HCT116 (cell line): ENCODE measurements at regions not wholly inside any gene's neighbourhood (a gene's known extent, or its start where the extent isn't known, plus 50 kb on each side); places are given as distances from the start of the nearest gene placed in this dataset.

Source experiments
- ATAC-seq: fragments of 200-7000 bp; cut with Tn5 transposase; 2 replicates; pipeline ENCODE4 v1.9.1; 2020; ENCODE audit warnings: mild to moderate bottlenecking, moderate library complexity
- BruUV-seq: library from RNA; stranded (reverse); fragments of 400-500 nt; replicated peaks from 2 replicates; lab custom pipeline; 2021; lab: Mats Ljungman, UMichigan
- CTCF ChIA-PET: fragments of 300-600 bp; sonication (Branson Sonifier 250); formaldehyde crosslinking; loops from one replicate; lab custom pipeline; 2021; ENCODE audit warnings: antibody characterized with exemption; lab: Charles Lee
- POLR2A ChIA-PET: fragments of 300-600, 350-600 bp; sonication (Branson Sonifier 250); formaldehyde crosslinking; loops from one replicate; lab custom pipeline; 2021; ENCODE audit warnings: antibody characterized with exemption; lab: Charles Lee
- RAD21 ChIA-PET, 2 experiments: fragments of 300-600 bp; sonication (Branson Sonifier 250); formaldehyde crosslinking; loops; one replicate each; lab custom pipeline; 2023; ENCODE audit warnings: low total read pairs in 2 of 2; ENCODE audit not compliant: uncharacterized antibody in 2 of 2, unreplicated experiment in 2 of 2, low non-redundant PET in 1 of 2; lab: Charles Lee
- DNase-seq: peaks from one replicate; pipeline ENCODE4 v3.0.0-alpha.2; 2010; ENCODE audit warnings: low read depth, low spot score
- H2AFZ ChIP-seq: fragments of 200-600 bp; shearing (Covaris generic), sonication (generic); 2 replicates; pipeline ENCODE4 v1.6.1; 2017; ENCODE audit warnings: low read depth, mixed run types, mixed read lengths, antibody characterized with exemption, low read length; ENCODE audit not compliant: poor library complexity, severe bottlenecking
- H3K27ac ChIP-seq: 2 replicates; pipeline ENCODE4 v1.5.1; 2012; ENCODE audit warnings: low read depth, low read length
- H3K27me3 ChIP-seq: fragments of 200-600 bp; sonication (generic); 2 replicates; pipeline ENCODE4 v1.6.1; 2016; ENCODE audit warnings: mixed run types, low read length, mixed read lengths; ENCODE audit not compliant: insufficient read depth
- H3K36me3 ChIP-seq, 2 experiments: fragments of 200-500 bp in 1 of 2; fragments of 200-600 bp in 1 of 2; sonication (Bioruptor generic) in 1 of 2; sonication (generic) in 1 of 2; 2 replicates each; pipeline versions ENCODE4 v1.5.1 to v1.6.1; 2014 to 2016; ENCODE audit warnings: low read length in 2 of 2, inconsistent platforms in 1 of 2, mixed read lengths in 1 of 2, mixed run types in 1 of 2; ENCODE audit not compliant: insufficient read depth in 2 of 2, control insufficient read depth in 1 of 2
- H3K4me1 ChIP-seq, 2 experiments: fragments of 200-600 bp in 1 of 2; sonication (generic) in 1 of 2; 2 replicates each; pipeline versions ENCODE4 v1.5.1 to v1.6.1; 2012 to 2017; ENCODE audit warnings: low read length in 2 of 2, inconsistent platforms in 1 of 2, mild to moderate bottlenecking in 1 of 2, mixed read lengths in 1 of 2, mixed run types in 1 of 2, moderate library complexity in 1 of 2; ENCODE audit not compliant: insufficient read depth in 2 of 2, control insufficient read depth in 1 of 2
- H3K4me2 ChIP-seq: fragments of 200-600 bp; sonication (generic); 2 replicates; pipeline ENCODE4 v1.6.1; 2017; ENCODE audit warnings: mixed run types, low read length, mixed read lengths
- H3K4me3 ChIP-seq, 2 experiments: fragments of 200-600 bp in 1 of 2; sonication (generic) in 1 of 2; replicated peaks in 1 of 2; 2 replicates each; pipeline ENCODE4 v1.5.1; 2011 to 2016; ENCODE audit warnings: low read length in 2 of 2, control low read depth in 1 of 2, low read depth in 1 of 2, mild to moderate bottlenecking in 1 of 2, mixed read lengths in 1 of 2, mixed run types in 1 of 2
- H3K79me2 ChIP-seq: fragments of 200-600 bp; sonication (generic); 2 replicates; pipeline ENCODE4 v1.6.1; 2017; ENCODE audit warnings: mild to moderate bottlenecking, mixed run types, low read length, moderate library complexity, mixed read lengths; ENCODE audit not compliant: insufficient read depth
- H3K9ac ChIP-seq: fragments of 200-600 bp; sonication (generic); 2 replicates; pipeline ENCODE4 v1.6.1; 2016; ENCODE audit warnings: low read length, mixed read lengths
- H3K9me2 ChIP-seq: fragments of 200-600 bp; sonication (generic), shearing (Covaris generic); 2 replicates; pipeline ENCODE4 v1.6.1; 2017; ENCODE audit warnings: mixed run types, mild to moderate bottlenecking, moderate library complexity; ENCODE audit not compliant: insufficient read depth
- H3K9me3 ChIP-seq, 2 experiments: fragments of 200-500 bp in 1 of 2; fragments of 200-600 bp in 1 of 2; sonication (Bioruptor generic) in 1 of 2; sonication (generic) in 1 of 2; 2 replicates each; pipeline ENCODE4 v1.6.1; 2014 to 2017; ENCODE audit warnings: low read length in 2 of 2, mixed read lengths in 2 of 2, inconsistent platforms in 1 of 2, low read depth in 1 of 2, mild to moderate bottlenecking in 1 of 2, mixed run types in 1 of 2, moderate library complexity in 1 of 2; ENCODE audit not compliant: control insufficient read depth in 1 of 2, insufficient read depth in 1 of 2
- H4K20me1 ChIP-seq: fragments of 200-600 bp; sonication (generic), shearing (Covaris generic); 2 replicates; pipeline ENCODE4 v1.6.1; 2017; ENCODE audit warnings: mixed run types, mild to moderate bottlenecking, moderate library complexity; ENCODE audit not compliant: insufficient read depth
- CBX3 ChIP-seq: IDR thresholded peaks from 2 replicates; pipeline ENCODE4 v1.6.1; 2012; ENCODE audit warnings: low read depth
- CEBPB ChIP-seq: IDR thresholded peaks from 2 replicates; pipeline ENCODE4 v1.6.1; 2012; ENCODE audit warnings: low read depth
- EGR1 ChIP-seq: IDR thresholded peaks from 2 replicates; pipeline ENCODE4 v1.6.1; 2012; ENCODE audit warnings: low read depth
- ELF1 ChIP-seq: IDR thresholded peaks from 2 replicates; pipeline ENCODE4 v1.6.1; 2012; ENCODE audit warnings: low read depth, borderline replicate concordance
- EZH2 ChIP-seq: fragments of 200-600 bp; sonication (generic); IDR thresholded peaks from 2 replicates; pipeline ENCODE4 v1.6.1; 2017; ENCODE audit warnings: antibody characterized with exemption, mixed run types
- EZH2phosphoT487 ChIP-seq: fragments of 200-600 bp; IDR thresholded peaks from 2 replicates; pipeline ENCODE4 v1.6.1; 2018; ENCODE audit warnings: antibody characterized with exemption, borderline replicate concordance
- FOSL1 ChIP-seq: IDR thresholded peaks from 2 replicates; pipeline ENCODE4 v1.6.1; 2012; ENCODE audit warnings: low read depth
- POLR2A ChIP-seq: IDR thresholded peaks from 2 replicates; pipeline ENCODE4 v1.7.0; 2011; ENCODE audit warnings: borderline replicate concordance; ENCODE audit not compliant: insufficient read depth, insufficient read length; ENCODE audit errors: extremely low read depth
- POLR2AphosphoS5 ChIP-seq: IDR thresholded peaks from 2 replicates; pipeline ENCODE4 v1.6.1; 2011; ENCODE audit warnings: mild to moderate bottlenecking, low read depth, low read length, moderate library complexity
- RAD21 ChIP-seq: IDR thresholded peaks from 2 replicates; pipeline ENCODE4 v1.6.1; 2012; ENCODE audit warnings: low read depth, mild to moderate bottlenecking
- SP1 ChIP-seq: IDR thresholded peaks from 2 replicates; pipeline ENCODE4 v1.6.1; 2012; ENCODE audit warnings: low read depth
- SRF ChIP-seq: IDR thresholded peaks from 2 replicates; pipeline ENCODE4 v1.6.1; 2012; ENCODE audit warnings: low read depth
- YY1 ChIP-seq: IDR thresholded peaks from 2 replicates; pipeline ENCODE4 v1.6.1; 2011; ENCODE audit warnings: low read length, low read depth, moderate library complexity, mild to moderate bottlenecking; ENCODE audit not compliant: insufficient replicate concordance; ENCODE audit errors: extremely low read depth
- ZBTB33 ChIP-seq: IDR thresholded peaks from 2 replicates; pipeline ENCODE4 v1.6.1; 2011; ENCODE audit warnings: mild to moderate bottlenecking, low read length, moderate library complexity; ENCODE audit not compliant: insufficient replicate concordance; ENCODE audit errors: extremely low read depth
- ZFX ChIP-seq: fragments of 450-650 bp; IDR thresholded peaks from 2 replicates; pipeline ENCODE4 v1.6.1; 2017
- intact Hi-C: fragments of 100-400 bp; cut with micrococcal nuclease; formaldehyde crosslinking; loops from 2 replicates; pipeline ENCODE4 v1.10.0; 2022

GRCh38 chr19:28614634-28615545, 598.1 kb downstream of the UQCRFS1 start:
- H3K27me3 ChIP-seq = no peaks in the 10 kb centered on the region
- RAD21 ChIA-PET = no interaction called here

GRCh38 chr19:28612275-28612769, 600.6 kb downstream of the UQCRFS1 start:
- CTCF ChIA-PET = no interaction called here

More at GRCh38 chr19:28614634-28615545, 598.1 kb downstream of the UQCRFS1 start:
- Histone ChIP-seq H3K9me2 (no peaks in the 10 kb centered on the region), H3K9me3 (peaks cover 0 to 25% of the 10 kb centered on the region in 2 experiments; a peak in 2 of 4 replicates), H3K36me3 (no peaks in the 10 kb centered on the region), H3K4me1 (no peaks in the 10 kb centered on the region), H3K27ac (no peak overlapping the region), H3K9ac (no peak overlapping the region), H3K79me2 (no peaks in the 10 kb centered on the region), H3K4me2 (no peak overlapping the region), H3K4me3 (no peak overlapping the region), H2AFZ (no peak overlapping the region), H4K20me1 (no peaks in the 10 kb centered on the region)
- DNase-seq (no peak), ATAC-seq (no peak)
- POLR2A ChIA-PET = no interaction called here
- no TSS peak for BruUV-seq
- TF ChIP-seq FOSL1 = no peak
- no peak for TF ChIP-seq SRF
- no peak for TF ChIP-seq EZH2phosphoT487
- CTCF ChIA-PET = no interaction called here
- intact Hi-C loops = no loop called here

More at GRCh38 chr19:28612275-28612769, 600.6 kb downstream of the UQCRFS1 start:
- BruUV-seq = no TSS peak
- no peak overlapping the region for H3K27ac ChIP-seq
- no peaks in the 10 kb centered on the region for H3K27me3 ChIP-seq
- no peak overlapping the region for H2AFZ ChIP-seq
- H3K4me1 ChIP-seq = no peaks in the 10 kb centered on the region
- RAD21 ChIA-PET = no interaction called here
- intact Hi-C loops = no loop called here
- H4K20me1 ChIP-seq = no peaks in the 10 kb centered on the region
- DNase-seq (no peak), ATAC-seq (no peak)
- no peak overlapping the region for H3K4me3 ChIP-seq
- H3K9me2 ChIP-seq = no peaks in the 10 kb centered on the region
- peaks cover 0 to 17% of the 10 kb centered on the region in 2 experiments; a peak in 2 of 4 replicates for H3K9me3 ChIP-seq
- TF ChIP-seq FOSL1 (no peak), POLR2A (no peak), ELF1 (no peak), SP1 (no peak), ZBTB33 (no peak), EGR1 (no peak), POLR2AphosphoS5 (no peak), EZH2 (no peak), RAD21 (no peak), ZFX (no peak), CEBPB (no peak), YY1 (no peak), SRF (no peak), CBX3 (no peak)
- H3K9ac ChIP-seq = no peak overlapping the region
- no peaks in the 10 kb centered on the region for H3K79me2 ChIP-seq
- no peaks in the 10 kb centered on the region for H3K36me3 ChIP-seq
- POLR2A ChIA-PET = no interaction called here
- H3K4me2 ChIP-seq = no peak overlapping the region
